ENCODE measurements at regions not wholly inside any gene's neighbourhood (a gene's known extent, or its start where the extent isn't known, plus 50 kb on each side); places are given as distances from the start of the nearest gene placed in this dataset.
A peak's percentile ranks its signal among the peaks of the same experiment; 100 is the strongest.

DNA sequence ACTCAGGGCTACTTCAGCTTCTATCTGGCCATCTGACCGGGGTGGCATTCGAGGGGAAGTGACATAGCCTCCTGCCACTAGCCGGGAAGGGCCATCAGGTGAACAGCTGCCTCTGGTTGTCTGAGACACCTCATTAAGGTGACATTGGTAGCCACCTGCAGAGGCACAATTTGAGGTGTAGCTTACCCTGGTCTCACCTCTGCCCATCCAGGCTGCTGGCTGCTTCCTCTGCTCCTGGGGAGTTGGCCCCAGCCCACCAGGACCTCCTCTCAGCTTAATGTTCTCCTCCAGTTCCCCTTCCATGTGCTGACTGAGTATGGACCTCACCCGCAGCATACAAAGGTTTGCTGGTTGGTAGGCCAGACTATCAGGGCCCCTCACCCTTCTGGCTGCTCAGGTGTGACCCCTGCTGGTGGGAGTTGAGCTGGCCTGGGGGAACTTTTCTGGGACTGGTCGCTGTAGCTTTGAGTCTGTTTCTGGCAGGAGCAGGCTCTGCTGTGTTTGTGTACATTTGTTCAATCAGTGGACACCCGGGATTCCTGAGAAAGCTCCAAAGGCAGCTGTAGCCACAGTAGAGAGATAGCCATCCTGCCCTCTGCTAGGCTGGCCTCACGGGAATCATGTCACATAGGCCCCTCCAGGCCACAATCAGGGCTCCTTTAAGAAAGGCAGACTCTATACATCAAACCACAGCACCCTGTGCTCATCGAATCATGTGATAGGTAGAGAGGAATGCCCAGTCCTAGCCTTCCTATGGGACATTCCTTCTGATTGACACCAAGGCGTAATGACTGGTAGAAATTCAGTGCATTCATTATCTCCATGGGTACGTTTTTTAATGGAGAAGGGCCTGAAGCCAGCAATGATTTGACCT lies 295.1 kb upstream of the PLET1 start:
- peak; percentile 76 for DNase-seq (ENCODE audit: low spot score)
- H3K4me2 ChIP-seq: no peak overlapping the region
- H3K27ac ChIP-seq: no peak overlapping the region
- no peaks in the 10 kb centered on the region for H3K9me3 ChIP-seq (ENCODE audit: low read depth)
- no peak for TF ChIP-seq EZH2phosphoT487 (IDR thresholded peaks at IDR 0.05; ENCODE audit: low read depth, severe bottlenecking, unreplicated experiment)
- TF ChIP-seq, protein P1, sequence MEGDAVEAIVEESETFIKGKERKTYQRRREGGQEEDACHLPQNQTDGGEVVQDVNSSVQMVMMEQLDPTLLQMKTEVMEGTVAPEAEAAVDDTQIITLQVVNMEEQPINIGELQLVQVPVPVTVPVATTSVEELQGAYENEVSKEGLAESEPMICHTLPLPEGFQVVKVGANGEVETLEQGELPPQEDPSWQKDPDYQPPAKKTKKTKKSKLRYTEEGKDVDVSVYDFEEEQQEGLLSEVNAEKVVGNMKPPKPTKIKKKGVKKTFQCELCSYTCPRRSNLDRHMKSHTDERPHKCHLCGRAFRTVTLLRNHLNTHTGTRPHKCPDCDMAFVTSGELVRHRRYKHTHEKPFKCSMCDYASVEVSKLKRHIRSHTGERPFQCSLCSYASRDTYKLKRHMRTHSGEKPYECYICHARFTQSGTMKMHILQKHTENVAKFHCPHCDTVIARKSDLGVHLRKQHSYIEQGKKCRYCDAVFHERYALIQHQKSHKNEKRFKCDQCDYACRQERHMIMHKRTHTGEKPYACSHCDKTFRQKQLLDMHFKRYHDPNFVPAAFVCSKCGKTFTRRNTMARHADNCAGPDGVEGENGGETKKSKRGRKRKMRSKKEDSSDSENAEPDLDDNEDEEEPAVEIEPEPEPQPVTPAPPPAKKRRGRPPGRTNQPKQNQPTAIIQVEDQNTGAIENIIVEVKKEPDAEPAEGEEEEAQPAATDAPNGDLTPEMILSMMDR (IDR thresholded peaks at IDR 0.05; ENCODE audit: poor library complexity): peak; percentile 71
- H3K4me3 ChIP-seq: no peak overlapping the region
- WGBS (ENCODE audit: low lambda C conversion rate, missing lambda C conversion rate): 64% methylated on average over 10 of the region's 10 CpGs
- no peaks in the 10 kb centered on the region for H3K27me3 ChIP-seq
- no peaks in the 10 kb centered on the region for H3K4me1 ChIP-seq (ENCODE audit: insufficient read depth)
- no peak overlapping the region for H2AFZ ChIP-seq
- no peaks in the 10 kb centered on the region for H3K79me2 ChIP-seq
- no peaks in the 10 kb centered on the region for H3K9me2 ChIP-seq (replicated peaks; ENCODE audit: insufficient read depth)
- H3K36me3 ChIP-seq (replicated peaks; ENCODE audit: insufficient read depth, low read depth): no peaks in the 10 kb centered on the region
- no peaks in the 10 kb centered on the region for H4K20me1 ChIP-seq (ENCODE audit: insufficient read depth, poor library complexity, severe bottlenecking)

DNA sequence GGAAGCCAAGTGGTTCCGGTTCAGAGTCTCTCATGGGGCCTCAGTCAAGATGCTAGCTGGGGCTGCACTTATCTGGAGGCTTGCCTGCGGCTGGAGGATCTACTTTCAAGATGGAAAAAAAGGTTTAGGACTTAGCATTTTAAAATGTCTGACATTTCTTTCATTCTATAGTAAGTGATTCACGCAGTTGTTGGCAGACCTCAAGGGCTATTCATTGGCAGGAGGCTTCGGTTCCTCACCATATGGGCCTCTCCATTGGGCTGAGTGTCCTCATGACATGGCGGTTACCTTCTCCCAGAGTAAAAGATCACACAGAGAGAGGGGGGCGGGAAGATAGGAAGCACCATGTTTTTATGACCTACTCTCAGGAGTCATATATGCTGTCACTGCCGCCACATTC lies 298.0 kb upstream of the PLET1 start:
- H3K4me3 ChIP-seq: no peak overlapping the region
- no peaks in the 10 kb centered on the region for H3K79me2 ChIP-seq
- H3K9me3 ChIP-seq (ENCODE audit: low read depth): no peaks in the 10 kb centered on the region
- no peaks in the 10 kb centered on the region for H3K4me1 ChIP-seq (ENCODE audit: insufficient read depth)
- H3K9me2 ChIP-seq (replicated peaks; ENCODE audit: insufficient read depth): no peaks in the 10 kb centered on the region
- no peaks in the 10 kb centered on the region for H4K20me1 ChIP-seq (ENCODE audit: insufficient read depth, poor library complexity, severe bottlenecking)
- H3K36me3 ChIP-seq (replicated peaks; ENCODE audit: insufficient read depth, low read depth): no peaks in the 10 kb centered on the region
- H3K27me3 ChIP-seq: no peaks in the 10 kb centered on the region
- no peak overlapping the region for H3K27ac ChIP-seq
- H2AFZ ChIP-seq: no peak overlapping the region
- H3K4me2 ChIP-seq: no peak overlapping the region
- no peak for DNase-seq (ENCODE audit: low spot score)
- no peak for TF ChIP-seq EZH2phosphoT487 (IDR thresholded peaks at IDR 0.05; ENCODE audit: low read depth, severe bottlenecking, unreplicated experiment)
- no peak for TF ChIP-seq EZH2 (IDR thresholded peaks at IDR 0.05; ENCODE audit: borderline replicate concordance)
- TF ChIP-seq, protein P1 (IDR thresholded peaks at IDR 0.05; ENCODE audit: poor library complexity): no peak
- WGBS (ENCODE audit: low lambda C conversion rate, missing lambda C conversion rate): 93% methylated on average over 7 of the region's 7 CpGs

DNA sequence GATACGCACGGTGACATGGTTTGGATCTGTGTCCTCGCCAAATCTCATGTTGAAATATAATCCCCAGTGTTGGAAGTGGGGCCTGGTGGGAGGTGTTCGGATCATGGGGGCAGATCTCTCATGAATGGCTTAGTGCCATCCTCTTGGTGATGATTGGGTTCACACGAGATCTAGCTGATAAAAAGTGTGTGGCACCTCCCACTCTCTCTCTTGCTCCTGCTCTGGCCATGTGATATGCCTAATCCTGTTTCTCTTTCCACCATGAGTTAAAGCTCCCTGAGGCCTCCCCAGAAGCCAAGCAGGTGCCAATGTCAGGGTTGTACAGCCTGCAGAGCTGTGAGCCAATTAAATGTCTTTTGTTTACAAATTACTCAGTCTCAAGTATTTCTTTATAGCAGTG lies 303.1 kb upstream of the PLET1 start:
- Histone ChIP-seq H2AFZ (no peak overlapping the region), H3K9me2 (replicated peaks; ENCODE audit: insufficient read depth) (no peaks in the 10 kb centered on the region), H3K27me3 (peaks cover 13% of the 10 kb centered on the region), H3K4me2 (no peak overlapping the region), H3K27ac (no peak overlapping the region), H3K9me3 (ENCODE audit: low read depth) (no peaks in the 10 kb centered on the region), H3K4me3 (no peak overlapping the region), H3K36me3 (replicated peaks; ENCODE audit: insufficient read depth, low read depth) (no peaks in the 10 kb centered on the region), H3K79me2 (no peaks in the 10 kb centered on the region), H4K20me1 (ENCODE audit: insufficient read depth, poor library complexity, severe bottlenecking) (no peaks in the 10 kb centered on the region), H3K4me1 (ENCODE audit: insufficient read depth) (peaks cover 8% of the 10 kb centered on the region)
- WGBS (ENCODE audit: low lambda C conversion rate, missing lambda C conversion rate): 85% methylated on average over 5 of the region's 5 CpGs
- DNase-seq (ENCODE audit: low spot score): no peak
- TF ChIP-seq EZH2 (IDR thresholded peaks at IDR 0.05; ENCODE audit: borderline replicate concordance): no peak
- TF ChIP-seq, protein P1 (IDR thresholded peaks at IDR 0.05; ENCODE audit: poor library complexity): no peak
- TF ChIP-seq EZH2phosphoT487 (IDR thresholded peaks at IDR 0.05; ENCODE audit: low read depth, severe bottlenecking, unreplicated experiment): no peak

All from hepatocyte (in vitro differentiated cells).